Activated naive CD4-positive, alpha-beta T cell treated with anti-CD3 and anti-CD28 coated beads, Interleukin-2, amount 50 U/mL, for 72 hours (primary cell): ENCODE measurements at regions not wholly inside any gene's neighbourhood (a gene's known extent, or its start where the extent isn't known, plus 50 kb on each side); places are given as distances from the start of the nearest gene placed in this dataset.
"Not testable (repeated sequence)": the region's sequence is repeated elsewhere in the genome, so short reads cannot be mapped to it uniquely, and the experiment has no call there.

ENCODE experiments used
- ATAC-seq, 2 donors: fragments of 150-1000 bp; cut with Tn5 transposase; 2 replicates each; pipeline ENCODE4 v1.10.0; 2021; ENCODE audit warnings: mild to moderate bottlenecking in 2 of 2, moderate library complexity in 2 of 2
- DNase-seq, 2 donors: peaks; one replicate each; pipeline ENCODE4 v3.0.0; 2021 to 2022; ENCODE audit warnings: low spot score in 2 of 2
- H3K27ac Mint-ChIP-seq, 2 donors: one replicate each; pipeline ENCODE4 v1.8.0; 2022; ENCODE audit warnings: mild to moderate bottlenecking in 2 of 2, mixed read lengths in 2 of 2
- H3K36me3 Mint-ChIP-seq, 2 donors: one replicate each; pipeline ENCODE4 v1.8.0; 2022; ENCODE audit warnings: mixed read lengths in 2 of 2
- H3K9me3 Mint-ChIP-seq, 2 donors: one replicate each; pipeline ENCODE4 v1.8.0; 2022; ENCODE audit warnings: mixed read lengths in 2 of 2

- DNase-seq (no peak), ATAC-seq (no peak)
- H3K9me3 Mint-ChIP-seq: peaks cover 3 to 8% of the 10 kb centered on the region in 2 donors
- H3K27ac Mint-ChIP-seq: no peak overlapping the region
- peaks cover 0 to 4% of the 10 kb centered on the region in 2 donors for H3K36me3 Mint-ChIP-seq
Measured at GRCh38 chr14:28820677-28821076, 54.1 kb downstream of the FOXG1 start.

- H3K27ac Mint-ChIP-seq: no peak overlapping the region
- H3K9me3 Mint-ChIP-seq: peaks cover 3 to 8% of the 10 kb centered on the region in 2 donors
- DNase-seq (no peak), ATAC-seq (no peak)
- H3K36me3 Mint-ChIP-seq: peaks cover 0 to 4% of the 10 kb centered on the region in 2 donors
Measured at GRCh38 chr14:28821993-28822392, 55.4 kb downstream of the FOXG1 start.

- DNase-seq (no peak), ATAC-seq (no peak)
- peaks cover 0 to 4% of the 10 kb centered on the region in 2 donors for H3K36me3 Mint-ChIP-seq
- no peak overlapping the region for H3K27ac Mint-ChIP-seq
- H3K9me3 Mint-ChIP-seq: peaks cover 9 to 12% of the 10 kb centered on the region in 2 donors
Measured at GRCh38 chr14:28823245-28823644, 56.7 kb downstream of the FOXG1 start.

- H3K36me3 Mint-ChIP-seq: no peaks in the 10 kb centered on the region
Measured at GRCh38 chr14:28830115-28830534, 63.5 kb downstream of the FOXG1 start.

GRCh38 chr14:28831126-28831525 is 64.5 kb downstream of the FOXG1 start:
- Mint-ChIP-seq H3K27ac (no peak overlapping the region), H3K9me3 (peaks cover 12 to 13% of the 10 kb centered on the region in 2 donors), H3K36me3 (no peaks in the 10 kb centered on the region)
- DNase-seq (no peak), ATAC-seq (no peak)

More at GRCh38 chr14:28830115-28830534, 63.5 kb downstream of the FOXG1 start:
- Mint-ChIP-seq H3K9me3 (peaks cover 8 to 13% of the 10 kb centered on the region in 2 donors), H3K27ac (no peak overlapping the region)
- no peak for DNase-seq
- no peak for ATAC-seq

- Mint-ChIP-seq H3K36me3 (peaks cover 0 to 17% of the 10 kb centered on the region in 2 donors), H3K9me3 (peaks cover 29 to 39% of the 10 kb centered on the region in 2 donors)
Measured at GRCh38 chr14:28842569-28842968, 76.0 kb downstream of the FOXG1 start.

GRCh38 chr14:28867571-28867970 is 101.0 kb downstream of the FOXG1 start:
- no peak for ATAC-seq
- Mint-ChIP-seq H3K36me3 (peaks cover 0 to 8% of the 10 kb centered on the region in 2 donors), H3K27ac (no peak overlapping the region), H3K9me3 (peaks cover 17 to 22% of the 10 kb centered on the region in 2 donors)
- DNase-seq: no peak

More at GRCh38 chr14:28842569-28842968, 76.0 kb downstream of the FOXG1 start:
- DNase-seq, H3K27ac Mint-ChIP-seq, ATAC-seq: not testable (repeated sequence)

- H3K27ac Mint-ChIP-seq: no peak overlapping the region
- ATAC-seq (no peak), DNase-seq (no peak)
- peaks cover 0 to 8% of the 10 kb centered on the region in 2 donors for H3K36me3 Mint-ChIP-seq
- peaks cover 17 to 22% of the 10 kb centered on the region in 2 donors for H3K9me3 Mint-ChIP-seq
Measured at GRCh38 chr14:28870033-28870564, 103.5 kb downstream of the FOXG1 start.

GRCh38 chr14:28875934-28876571 is 109.5 kb downstream of the FOXG1 start:
- DNase-seq (no peak), ATAC-seq (no peak)
- Mint-ChIP-seq H3K27ac (no peak overlapping the region), H3K36me3 (no peaks in the 10 kb centered on the region), H3K9me3 (no peaks in the 10 kb centered on the region)

GRCh38 chr14:28876572-28876945 is 110.0 kb downstream of the FOXG1 start:
- Mint-ChIP-seq H3K36me3 (no peaks in the 10 kb centered on the region), H3K9me3 (no peaks in the 10 kb centered on the region), H3K27ac (no peak overlapping the region)
- DNase-seq: no peak
- ATAC-seq: no peak

- Mint-ChIP-seq H3K27ac (no peak overlapping the region), H3K36me3 (no peaks in the 10 kb centered on the region), H3K9me3 (no peaks in the 10 kb centered on the region)
- ATAC-seq (no peak), DNase-seq (no peak)
Measured at GRCh38 chr14:28877923-28878322, 111.3 kb downstream of the FOXG1 start.

- no peaks in the 10 kb centered on the region for H3K36me3 Mint-ChIP-seq
- no peak for DNase-seq
- ATAC-seq: no peak
- no peak overlapping the region for H3K27ac Mint-ChIP-seq
- H3K9me3 Mint-ChIP-seq: no peaks in the 10 kb centered on the region
Measured at GRCh38 chr14:28879573-28879996, 113.0 kb downstream of the FOXG1 start.

- Mint-ChIP-seq H3K27ac (no peak overlapping the region), H3K36me3 (no peaks in the 10 kb centered on the region), H3K9me3 (peaks cover 8 to 10% of the 10 kb centered on the region in 2 donors)
- ATAC-seq: no peak
- no peak for DNase-seq
Measured at GRCh38 chr14:28886940-28887339, 120.4 kb downstream of the FOXG1 start.

- peaks cover 0 to 5% of the 10 kb centered on the region in 2 donors for H3K9me3 Mint-ChIP-seq
- no peak overlapping the region for H3K27ac Mint-ChIP-seq
- no peak for DNase-seq
- H3K36me3 Mint-ChIP-seq: no peaks in the 10 kb centered on the region
- ATAC-seq: no peak
Measured at GRCh38 chr14:28895389-28895788, 128.8 kb downstream of the FOXG1 start.

GRCh38 chr14:28896337-28896736 is 129.8 kb downstream of the FOXG1 start:
- ATAC-seq (no peak), DNase-seq (no peak)
- Mint-ChIP-seq H3K36me3 (no peaks in the 10 kb centered on the region), H3K27ac (no peak overlapping the region), H3K9me3 (peaks cover 0 to 5% of the 10 kb centered on the region in 2 donors)

- Mint-ChIP-seq H3K36me3 (no peaks in the 10 kb centered on the region), H3K9me3 (peaks cover 7 to 10% of the 10 kb centered on the region in 2 donors), H3K27ac (no peak overlapping the region)
- no peak for DNase-seq
- no peak for ATAC-seq
Measured at GRCh38 chr14:28901631-28902030, 135.0 kb downstream of the FOXG1 start.

- ATAC-seq (no peak), DNase-seq (no peak)
- peaks cover 14 to 15% of the 10 kb centered on the region in 2 donors for H3K9me3 Mint-ChIP-seq
- H3K27ac Mint-ChIP-seq: no peak overlapping the region
- H3K36me3 Mint-ChIP-seq: peaks cover 0 to 8% of the 10 kb centered on the region in 2 donors
Measured at GRCh38 chr14:28902930-28903329, 136.3 kb downstream of the FOXG1 start.

- ATAC-seq: no peak
- no peak for DNase-seq
- no peak overlapping the region for H3K27ac Mint-ChIP-seq
- H3K9me3 Mint-ChIP-seq: peaks cover 12 to 39% of the 10 kb centered on the region in 2 donors
- peaks cover 0 to 10% of the 10 kb centered on the region in 2 donors for H3K36me3 Mint-ChIP-seq
Measured at GRCh38 chr14:28911521-28911920, 144.9 kb downstream of the FOXG1 start.
